HTR-8/SVneo (cell line): ENCODE measurements at regions not wholly inside any gene's neighbourhood (a gene's known extent, or its start where the extent isn't known, plus 50 kb on each side); places are given as distances from the start of the nearest gene placed in this dataset.
"Not testable (repeated sequence)": the region's sequence is repeated elsewhere in the genome, so short reads cannot be mapped to it uniquely, and the experiment has no call there.

ENCODE experiments used
- DNase-seq: peaks from one replicate; pipeline ENCODE4 v3.0.0; 2011; ENCODE audit warnings: low spot score, mixed read lengths; ENCODE audit not compliant: insufficient read length
- FAIRE-seq: peaks from 2 replicates; lab custom pipeline; 2011; peaks lifted over from hg19 to GRCh38; lab: Jason Lieb, UNC

- no peak for DNase-seq
- no peak for FAIRE-seq
Observed at GRCh38 chr18:14933964-14934363, 186.0 kb downstream of the ANKRD30B start.

GRCh38 chr18:14935210-14935609, 187.2 kb downstream of the ANKRD30B start:
- no peak for FAIRE-seq

GRCh38 chr18:14936313-14936712, 188.3 kb downstream of the ANKRD30B start:
- no peak for DNase-seq
- no peak for FAIRE-seq

More at GRCh38 chr18:14935210-14935609, 187.2 kb downstream of the ANKRD30B start:
- DNase-seq = no peak

- FAIRE-seq = no peak
Observed at GRCh38 chr18:14937271-14937670, 189.3 kb downstream of the ANKRD30B start.

GRCh38 chr18:14939141-14939540, 191.2 kb downstream of the ANKRD30B start:
- DNase-seq (no peak), FAIRE-seq (no peak)

More at GRCh38 chr18:14937271-14937670, 189.3 kb downstream of the ANKRD30B start:
- DNase-seq = no peak

- not testable (repeated sequence) for FAIRE-seq, DNase-seq
Observed at GRCh38 chr18:14940106-14940505, 192.1 kb downstream of the ANKRD30B start.

- no peak for FAIRE-seq
- no peak for DNase-seq
Observed at GRCh38 chr18:14940735-14941134, 192.8 kb downstream of the ANKRD30B start.

GRCh38 chr18:14941256-14941655, 193.3 kb downstream of the ANKRD30B start:
- no peak for DNase-seq
- no peak for FAIRE-seq

GRCh38 chr18:14941792-14942191, 193.8 kb downstream of the ANKRD30B start:
- no peak for FAIRE-seq
- DNase-seq = no peak

- FAIRE-seq (no peak), DNase-seq (no peak)
Observed at GRCh38 chr18:14942275-14942674, 194.3 kb downstream of the ANKRD30B start.

GRCh38 chr18:14943486-14943885, 195.5 kb downstream of the ANKRD30B start:
- DNase-seq = no peak
- FAIRE-seq = no peak

GRCh38 chr18:14943967-14944636, 196.1 kb downstream of the ANKRD30B start:
- FAIRE-seq = no peak
- DNase-seq = no peak

- DNase-seq = no peak
- FAIRE-seq = no peak
Observed at GRCh38 chr18:14944838-14945237, 196.9 kb downstream of the ANKRD30B start.

GRCh38 chr18:14945286-14945685, 197.3 kb downstream of the ANKRD30B start:
- no peak for FAIRE-seq
- DNase-seq = no peak

GRCh38 chr18:14945984-14946383, 198.0 kb downstream of the ANKRD30B start:
- no peak for FAIRE-seq

GRCh38 chr18:14946741-14947470, 198.9 kb downstream of the ANKRD30B start:
- not testable (repeated sequence) for DNase-seq

More at GRCh38 chr18:14945984-14946383, 198.0 kb downstream of the ANKRD30B start:
- no peak for DNase-seq

GRCh38 chr18:14947482-14948162, 199.7 kb downstream of the ANKRD30B start:
- DNase-seq = no peak
- no peak for FAIRE-seq

More at GRCh38 chr18:14946741-14947470, 198.9 kb downstream of the ANKRD30B start:
- FAIRE-seq = not testable (repeated sequence)

GRCh38 chr18:14948163-14948540, 200.2 kb downstream of the ANKRD30B start:
- DNase-seq = no peak

GRCh38 chr18:14949800-14950664, 202.1 kb downstream of the ANKRD30B start:
- FAIRE-seq (no peak), DNase-seq (no peak)

More at GRCh38 chr18:14948163-14948540, 200.2 kb downstream of the ANKRD30B start:
- no peak for FAIRE-seq
